A549 (cell line): ENCODE measurements at regions not wholly inside any gene's neighbourhood (a gene's known extent, or its start where the extent isn't known, plus 50 kb on each side); places are given as distances from the start of the nearest gene placed in this dataset.

Source experiments
- ATAC-seq, 2 experiments: fragments of 200-7000 bp in 1 of 2; fragments of >200 bp in 1 of 2; cut with Nextera tagmentation in 1 of 2; cut with Tn5 transposase in 1 of 2; 3 replicates each; pipeline versions ENCODE4 v1.8.0 to v1.9.1; 2018 to 2020; ENCODE audit warnings: mild to moderate bottlenecking in 1 of 2, moderate library complexity in 1 of 2
- CTCF ChIA-PET: fragments of 300-600 bp; sonication (Branson Sonifier 250); formaldehyde crosslinking; extraction: SDS; loops from one replicate; lab custom pipeline; 2021; ENCODE audit warnings: antibody characterized with exemption, inconsistent platforms; lab: Yijun Ruan, JAX
- POLR2A ChIA-PET: fragments of 350-600 bp; formaldehyde crosslinking; extraction: SDS; loops from one replicate; lab custom pipeline; 2021; ENCODE audit warnings: antibody characterized with exemption, inconsistent platforms; lab: Yijun Ruan, JAX
- DNase-seq, 2 experiments: peaks; one replicate each; pipeline versions ENCODE4 v3.0.0 to v3.0.0-alpha.2; 2011 to 2016; ENCODE audit warnings: low read depth in 1 of 2, low spot score in 1 of 2
- FAIRE-seq: peaks from 2 replicates; lab custom pipeline; 2011; peaks lifted over from hg19 to GRCh38; lab: Jason Lieb, UNC
- H3K27ac ChIP-seq, 2 experiments: fragments of >200 bp; sonication (Bioruptor Twin); formaldehyde crosslinking; 3 replicates each; pipeline ENCODE4 v1.5.1; 2016 to 2017
- H3K4me1 ChIP-seq: fragments of >200 bp; sonication (Bioruptor Twin); formaldehyde crosslinking; 3 replicates; pipeline ENCODE4 v1.6.1; 2016
- H3K4me2 ChIP-seq: fragments of >200 bp; sonication (Bioruptor Twin); formaldehyde crosslinking; 3 replicates; pipeline ENCODE4 v1.6.1; 2016
- H3K4me3 ChIP-seq: fragments of >200 bp; sonication (Bioruptor Twin); formaldehyde crosslinking; 3 replicates; pipeline ENCODE4 v1.5.1; 2016
- H3K9me3 ChIP-seq: fragments of >200 bp; sonication (Bioruptor Twin); formaldehyde crosslinking; 3 replicates; pipeline ENCODE4 v1.6.1; 2016
- BHLHE40 ChIP-seq: IDR thresholded peaks from 2 replicates; pipeline ENCODE4 v1.6.1; 2012; ENCODE audit warnings: low read depth, low read length, inconsistent platforms
- CEBPB ChIP-seq, 2 experiments: fragments of >200 bp in 1 of 2; sonication (Bioruptor Twin) in 1 of 2; formaldehyde crosslinking in 1 of 2; IDR thresholded peaks; 2 replicates each; pipeline ENCODE4 v1.6.1; 2012 to 2016
- CHD2 ChIP-seq: fragments of 150-350 bp; IDR thresholded peaks from 2 replicates; pipeline ENCODE4 v1.6.1; 2014; ENCODE audit warnings: low read length; ENCODE audit not compliant: partially characterized antibody
- CHD4 ChIP-seq: fragments of 200-600 bp; sonication (generic); IDR thresholded peaks from 2 replicates; pipeline ENCODE4 v1.6.1; 2016; ENCODE audit warnings: antibody characterized with exemption, mild to moderate bottlenecking, borderline replicate concordance
- EHF ChIP-seq: fragments of 250-450 bp; sonication (Bioruptor Pico); IDR thresholded peaks from 2 replicates; pipeline ENCODE4 v1.5.0; 2020; ENCODE audit warnings: mild to moderate bottlenecking
- EHMT2 ChIP-seq: fragments of 200-600 bp; sonication (generic); IDR thresholded peaks from 2 replicates; pipeline ENCODE4 v1.6.1; 2016; ENCODE audit warnings: antibody characterized with exemption, low read depth, mild to moderate bottlenecking, moderate library complexity
- EP300 ChIP-seq, 2 experiments: fragments of >200 bp; sonication (Bioruptor Twin); formaldehyde crosslinking; IDR thresholded peaks; 2 replicates in 1 of 2; 3 replicates in 1 of 2; pipeline ENCODE4 v1.6.1; 2016 to 2017
- ESRRA ChIP-seq: fragments of 150-350 bp; IDR thresholded peaks from 2 replicates; pipeline ENCODE4 v1.6.1; 2014; ENCODE audit warnings: mild to moderate bottlenecking, low read length, borderline replicate concordance
- HEYL ChIP-seq: fragments of 250-450 bp; sonication (Bioruptor Pico); IDR thresholded peaks from 2 replicates; pipeline ENCODE4 v1.8.0; 2021; ENCODE audit warnings: mild to moderate bottlenecking, moderate library complexity
- HOXB5 ChIP-seq: fragments of 250-450 bp; sonication (Bioruptor Pico); IDR thresholded peaks from 2 replicates; pipeline ENCODE4 v1.5.0; 2020; ENCODE audit warnings: mild to moderate bottlenecking, moderate library complexity
- JUN ChIP-seq, 2 experiments: fragments of >200 bp; sonication (Bioruptor Twin); formaldehyde crosslinking; IDR thresholded peaks; 2 replicates in 1 of 2; 3 replicates in 1 of 2; pipeline ENCODE4 v1.6.1; 2016 to 2017
- KDM1A ChIP-seq: fragments of 200-600 bp; sonication (generic); IDR thresholded peaks from 2 replicates; pipeline ENCODE4 v1.6.1; 2016; ENCODE audit warnings: low read depth, mild to moderate bottlenecking
- KDM5A ChIP-seq: fragments of 200-600 bp; sonication (generic); IDR thresholded peaks from 2 replicates; pipeline ENCODE4 v1.6.1; 2016; ENCODE audit warnings: antibody characterized with exemption, mild to moderate bottlenecking
- MYC ChIP-seq: IDR thresholded peaks from 2 replicates; pipeline ENCODE4 v1.6.1; 2012; ENCODE audit warnings: mild to moderate bottlenecking, inconsistent platforms, low read length, improper control_type of control experiment, borderline replicate concordance
- NR3C1 ChIP-seq: fragments of >200 bp; sonication (Bioruptor Twin); formaldehyde crosslinking; IDR thresholded peaks from 3 replicates; pipeline ENCODE4 v1.6.1; 2017
- PHF8 ChIP-seq: fragments of 200-600 bp; sonication (generic); IDR thresholded peaks from 2 replicates; pipeline ENCODE4 v1.6.1; 2016; ENCODE audit warnings: low read depth, mild to moderate bottlenecking, antibody characterized with exemption, moderate library complexity, borderline replicate concordance
- POLR2A ChIP-seq: IDR thresholded peaks from 2 replicates; pipeline ENCODE4 v1.6.1; 2012; ENCODE audit warnings: mild to moderate bottlenecking, low read length
- RFX5 ChIP-seq: fragments of 450-650 bp; IDR thresholded peaks from 2 replicates; pipeline ENCODE4 v1.7.1; 2014; ENCODE audit warnings: antibody characterized with exemption, mild to moderate bottlenecking, moderate library complexity
- SMC3 ChIP-seq: fragments of >200 bp; sonication (Bioruptor Twin); formaldehyde crosslinking; IDR thresholded peaks from 3 replicates; pipeline ENCODE4 v1.6.1; 2018; ENCODE audit warnings: inconsistent platforms
- SREBF2 ChIP-seq: fragments of 450-650 bp; IDR thresholded peaks from 2 replicates; pipeline ENCODE4 v1.6.1; 2014; ENCODE audit warnings: mild to moderate bottlenecking, moderate library complexity
- TFCP2L1 ChIP-seq: fragments of 250-450 bp; sonication (Bioruptor Pico); IDR thresholded peaks from 2 replicates; pipeline ENCODE4 v1.5.0; 2021; ENCODE audit warnings: mild to moderate bottlenecking
- ZC3H11A ChIP-seq: fragments of 450-650 bp; IDR thresholded peaks from 2 replicates; pipeline ENCODE4 v1.6.1; 2014; ENCODE audit warnings: antibody characterized with exemption, mild to moderate bottlenecking
- ZFP36 ChIP-seq: fragments of 450-650 bp; IDR thresholded peaks from 2 replicates; pipeline ENCODE4 v1.6.1; 2014; ENCODE audit warnings: borderline replicate concordance; ENCODE audit not compliant: partially characterized antibody
- WGBS: methylation state at CpG from one replicate; pipeline ENCODE4 v1.1.6; 2017; ENCODE audit errors: missing lambda C conversion rate; 5-methylcytosine and 5-hydroxymethylcytosine counted together
- TF ChIP-seq, protein P1 (sequence below): fragments of 150-350 bp; IDR thresholded peaks from 2 replicates; pipeline ENCODE4 v1.6.1; 2014; ENCODE audit warnings: low read depth, mild to moderate bottlenecking, low read length
- TF ChIP-seq, protein P2 (sequence below): fragments of 450-650 bp; IDR thresholded peaks from 2 replicates; pipeline ENCODE4 v1.6.1; 2014; ENCODE audit warnings: antibody characterized with exemption
- TF ChIP-seq, protein P3 (sequence below): IDR thresholded peaks from 2 replicates; pipeline ENCODE4 v1.6.1; 2012
- TF ChIP-seq, protein P4 (sequence below): IDR thresholded peaks from 2 replicates; pipeline ENCODE4 v1.6.1; 2012; ENCODE audit warnings: low read depth, borderline replicate concordance
- TF ChIP-seq, protein P5 (sequence below): fragments of 250-450 bp; sonication (Bioruptor Pico); IDR thresholded peaks from 2 replicates; pipeline ENCODE4 v1.5.0; 2020; ENCODE audit warnings: low read depth, mild to moderate bottlenecking, moderate library complexity
- TF ChIP-seq, protein P6 (sequence below): fragments of >200 bp; sonication (Bioruptor Twin); formaldehyde crosslinking; IDR thresholded peaks from 2 replicates; pipeline ENCODE4 v1.6.1; 2016

DNA sequence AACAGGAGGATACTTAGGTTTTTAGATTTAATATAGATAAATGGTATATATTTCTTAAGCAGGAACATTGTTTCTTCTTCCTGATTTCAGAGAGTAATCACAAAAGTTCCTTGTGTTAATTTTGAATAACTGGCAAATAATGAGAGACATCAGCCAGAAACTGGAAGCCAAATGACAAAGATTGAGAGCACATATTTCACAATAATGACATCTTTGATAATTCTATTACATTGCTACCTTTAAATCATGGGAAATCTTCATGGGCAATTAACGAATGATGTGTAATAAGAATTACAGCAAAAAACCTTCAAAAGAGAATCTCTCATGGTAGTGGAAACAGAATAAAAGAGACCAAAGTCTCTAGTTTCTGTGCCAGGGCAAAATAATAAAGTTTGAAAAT is 215.1 kb downstream of the NUP35 start:
- no peaks in the 10 kb centered on the region for H3K4me1 ChIP-seq
- ATAC-seq (no peak), FAIRE-seq (no peak), DNase-seq (no peak)
- ChIA-PET POLR2A (no interaction called here), CTCF (interaction anchor here (0.8 kb wide), 1 partner anchor 11 kb away, joined by 3 read pairs; no protein-coding TSS in a partner anchor)
- no peaks in the 10 kb centered on the region for H3K9me3 ChIP-seq
- no peak overlapping the region for H3K4me2 ChIP-seq
- H3K27ac ChIP-seq, result no peak overlapping the region
- TF ChIP-seq SREBF2, result no peak
- no peak for TF ChIP-seq EHMT2
- TF ChIP-seq BHLHE40, result no peak
- no peak for TF ChIP-seq EP300 (IDR thresholded peaks at IDR 0.05)
- TF ChIP-seq TFCP2L1 (CRISPR knock-in tag), result no peak
- no peak for TF ChIP-seq HOXB5
- 24% methylated on average over 1 of the region's 1 CpG for WGBS
- no peak overlapping the region for H3K4me3 ChIP-seq

DNA sequence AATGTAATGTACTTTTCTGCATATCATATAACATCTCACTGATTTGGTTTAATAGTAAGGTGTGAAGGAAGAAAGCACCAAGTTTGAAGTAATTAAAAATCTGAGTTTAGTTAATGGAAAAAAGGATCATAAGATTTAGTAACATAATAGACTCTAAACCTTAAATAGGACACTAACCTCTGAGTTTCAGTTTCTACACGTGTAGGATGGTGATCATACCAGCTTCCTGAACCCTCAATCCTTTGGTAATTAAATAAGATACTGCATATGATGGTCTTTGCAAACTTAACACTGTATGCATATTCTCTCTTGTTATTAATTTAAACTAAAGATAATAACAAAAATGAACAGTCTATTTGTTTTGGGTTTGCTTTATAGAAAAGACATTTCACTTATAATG is 216.8 kb downstream of the NUP35 start:
- DNase-seq (no peak), FAIRE-seq (no peak), ATAC-seq (no peak)
- no peak overlapping the region for H3K4me3 ChIP-seq
- H3K4me1 ChIP-seq, result no peaks in the 10 kb centered on the region
- no peak for TF ChIP-seq CEBPB (IDR thresholded peaks at IDR 0.05)
- TF ChIP-seq SMC3, result no peak
- TF ChIP-seq ZC3H11A, result no peak
- TF ChIP-seq ZFP36, result no peak
- TF ChIP-seq PHF8, result no peak
- no peak for TF ChIP-seq HOXB5
- no peak for TF ChIP-seq RFX5
- TF ChIP-seq, protein P1, sequence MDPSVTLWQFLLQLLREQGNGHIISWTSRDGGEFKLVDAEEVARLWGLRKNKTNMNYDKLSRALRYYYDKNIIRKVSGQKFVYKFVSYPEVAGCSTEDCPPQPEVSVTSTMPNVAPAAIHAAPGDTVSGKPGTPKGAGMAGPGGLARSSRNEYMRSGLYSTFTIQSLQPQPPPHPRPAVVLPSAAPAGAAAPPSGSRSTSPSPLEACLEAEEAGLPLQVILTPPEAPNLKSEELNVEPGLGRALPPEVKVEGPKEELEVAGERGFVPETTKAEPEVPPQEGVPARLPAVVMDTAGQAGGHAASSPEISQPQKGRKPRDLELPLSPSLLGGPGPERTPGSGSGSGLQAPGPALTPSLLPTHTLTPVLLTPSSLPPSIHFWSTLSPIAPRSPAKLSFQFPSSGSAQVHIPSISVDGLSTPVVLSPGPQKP, result no peak
- TF ChIP-seq, protein P2, sequence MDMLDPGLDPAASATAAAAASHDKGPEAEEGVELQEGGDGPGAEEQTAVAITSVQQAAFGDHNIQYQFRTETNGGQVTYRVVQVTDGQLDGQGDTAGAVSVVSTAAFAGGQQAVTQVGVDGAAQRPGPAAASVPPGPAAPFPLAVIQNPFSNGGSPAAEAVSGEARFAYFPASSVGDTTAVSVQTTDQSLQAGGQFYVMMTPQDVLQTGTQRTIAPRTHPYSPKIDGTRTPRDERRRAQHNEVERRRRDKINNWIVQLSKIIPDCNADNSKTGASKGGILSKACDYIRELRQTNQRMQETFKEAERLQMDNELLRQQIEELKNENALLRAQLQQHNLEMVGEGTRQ, result no peak
- TF ChIP-seq, protein P3, sequence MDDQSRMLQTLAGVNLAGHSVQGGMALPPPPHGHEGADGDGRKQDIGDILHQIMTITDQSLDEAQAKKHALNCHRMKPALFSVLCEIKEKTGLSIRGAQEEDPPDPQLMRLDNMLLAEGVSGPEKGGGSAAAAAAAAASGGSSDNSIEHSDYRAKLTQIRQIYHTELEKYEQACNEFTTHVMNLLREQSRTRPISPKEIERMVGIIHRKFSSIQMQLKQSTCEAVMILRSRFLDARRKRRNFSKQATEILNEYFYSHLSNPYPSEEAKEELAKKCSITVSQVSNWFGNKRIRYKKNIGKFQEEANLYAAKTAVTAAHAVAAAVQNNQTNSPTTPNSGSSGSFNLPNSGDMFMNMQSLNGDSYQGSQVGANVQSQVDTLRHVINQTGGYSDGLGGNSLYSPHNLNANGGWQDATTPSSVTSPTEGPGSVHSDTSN, result no peak
- ChIA-PET POLR2A (no interaction called here), CTCF (no interaction called here)
- 15% methylated on average over 1 of the region's 1 CpG for WGBS
- no peaks in the 10 kb centered on the region for H3K9me3 ChIP-seq
- H3K4me2 ChIP-seq, result no peak overlapping the region
- H3K27ac ChIP-seq, result no peak overlapping the region

DNA sequence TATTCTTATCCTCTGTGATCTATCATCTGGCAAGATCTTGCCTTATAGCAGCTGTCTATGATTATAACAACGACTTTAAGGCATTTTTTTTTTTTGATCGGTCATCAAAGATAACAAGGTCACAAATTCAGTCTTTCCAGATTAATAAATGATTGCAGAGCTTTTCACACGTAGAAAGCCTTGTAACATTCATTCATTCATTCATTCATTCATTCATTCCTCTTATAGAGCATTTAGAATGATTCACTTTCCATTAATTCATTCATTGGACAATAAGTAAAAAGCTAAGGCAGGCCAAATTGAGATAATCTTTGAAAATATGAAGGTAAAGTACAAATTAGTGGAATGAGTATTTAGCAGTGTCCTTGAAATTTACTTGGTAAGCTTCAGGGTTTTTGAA is 223.7 kb downstream of the NUP35 start:
- CTCF ChIA-PET, result no interaction called here
- H3K9me3 ChIP-seq, result no peaks in the 10 kb centered on the region
- POLR2A ChIA-PET, result no interaction called here
- no peak for ATAC-seq
- DNase-seq, result no peak
- no peak for FAIRE-seq
- H3K4me3 ChIP-seq, result no peak overlapping the region
- no peak overlapping the region for H3K4me2 ChIP-seq
- no peaks in the 10 kb centered on the region for H3K4me1 ChIP-seq
- no peak overlapping the region for H3K27ac ChIP-seq
- 30% methylated on average over 3 of the region's 3 CpGs for WGBS
- TF ChIP-seq ESRRA, result no peak
- TF ChIP-seq JUN (IDR thresholded peaks at IDR 0.05), result no peak
- no peak for TF ChIP-seq PHF8
- TF ChIP-seq KDM5A, result no peak
- TF ChIP-seq MYC, result no peak
- no peak for TF ChIP-seq CHD2
- no peak for TF ChIP-seq KDM1A
- no peak for TF ChIP-seq HEYL (CRISPR knock-in tag)
- no peak for TF ChIP-seq NR3C1
- no peak for TF ChIP-seq EHF (CRISPR knock-in tag)
- TF ChIP-seq RFX5, result no peak
- TF ChIP-seq, protein P4, sequence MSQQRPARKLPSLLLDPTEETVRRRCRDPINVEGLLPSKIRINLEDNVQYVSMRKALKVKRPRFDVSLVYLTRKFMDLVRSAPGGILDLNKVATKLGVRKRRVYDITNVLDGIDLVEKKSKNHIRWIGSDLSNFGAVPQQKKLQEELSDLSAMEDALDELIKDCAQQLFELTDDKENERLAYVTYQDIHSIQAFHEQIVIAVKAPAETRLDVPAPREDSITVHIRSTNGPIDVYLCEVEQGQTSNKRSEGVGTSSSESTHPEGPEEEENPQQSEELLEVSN, result no peak
- TF ChIP-seq, protein P5, sequence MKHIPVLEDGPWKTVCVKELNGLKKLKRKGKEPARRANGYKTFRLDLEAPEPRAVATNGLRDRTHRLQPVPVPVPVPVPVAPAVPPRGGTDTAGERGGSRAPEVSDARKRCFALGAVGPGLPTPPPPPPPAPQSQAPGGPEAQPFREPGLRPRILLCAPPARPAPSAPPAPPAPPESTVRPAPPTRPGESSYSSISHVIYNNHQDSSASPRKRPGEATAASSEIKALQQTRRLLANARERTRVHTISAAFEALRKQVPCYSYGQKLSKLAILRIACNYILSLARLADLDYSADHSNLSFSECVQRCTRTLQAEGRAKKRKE (CRISPR knock-in tag), result no peak
- no peak for TF ChIP-seq CHD4
- TF ChIP-seq EP300 (IDR thresholded peaks at IDR 0.05), result no peak
- TF ChIP-seq POLR2A, result no peak
- no peak for TF ChIP-seq TFCP2L1 (CRISPR knock-in tag)
- TF ChIP-seq, protein P6, sequence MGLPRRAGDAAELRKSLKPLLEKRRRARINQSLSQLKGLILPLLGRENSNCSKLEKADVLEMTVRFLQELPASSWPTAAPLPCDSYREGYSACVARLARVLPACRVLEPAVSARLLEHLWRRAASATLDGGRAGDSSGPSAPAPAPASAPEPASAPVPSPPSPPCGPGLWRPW, result no peak
- TF ChIP-seq, protein P2, result no peak
